Hepatocyte (in vitro differentiated cells): ENCODE measurements at regions not wholly inside any gene's neighbourhood (a gene's known extent, or its start where the extent isn't known, plus 50 kb on each side); places are given as distances from the start of the nearest gene placed in this dataset.

ENCODE experiments used
- EZH2 ChIP-seq: fragments of 200-600 bp; sonication (generic); IDR thresholded peaks from 2 replicates; pipeline ENCODE4 v1.6.1; 2016; ENCODE audit warnings: antibody characterized with exemption, mild to moderate bottlenecking, borderline replicate concordance
- EZH2phosphoT487 ChIP-seq: fragments of 200-600 bp; sonication (generic); IDR thresholded peaks from one replicate; pipeline ENCODE4 v1.6.1; 2018; ENCODE audit warnings: antibody characterized with exemption, mild to moderate bottlenecking, low read depth, moderate library complexity; ENCODE audit not compliant: unreplicated experiment, severe bottlenecking
- TF ChIP-seq, protein P1 (sequence below): fragments of 200-600 bp; sonication (generic); IDR thresholded peaks from 2 replicates; pipeline ENCODE4 v1.5.1; 2016; ENCODE audit warnings: antibody characterized with exemption, mild to moderate bottlenecking; ENCODE audit not compliant: poor library complexity

DNA sequence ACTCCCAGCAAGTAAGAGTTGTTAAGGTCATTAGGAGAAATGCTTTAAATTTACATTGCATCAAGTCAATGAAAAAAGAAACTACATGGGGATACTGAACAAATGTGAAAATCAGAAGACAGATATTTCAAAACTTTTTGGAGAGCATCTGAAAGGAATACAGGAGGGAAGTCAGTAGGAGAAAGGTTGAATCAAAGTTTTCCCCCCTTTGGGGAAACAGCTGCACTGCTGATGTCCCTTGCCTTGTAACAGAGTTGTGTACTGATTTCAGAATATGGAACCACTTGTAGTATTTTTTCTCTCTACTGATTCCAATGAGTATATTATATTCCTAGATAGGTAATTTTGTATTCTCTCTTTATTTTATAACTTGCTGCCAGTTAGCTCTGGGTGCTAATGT is 592.5 kb upstream of the ZEB2 start:
- TF ChIP-seq EZH2 (no peak), EZH2phosphoT487 (no peak)
- TF ChIP-seq, protein P1, sequence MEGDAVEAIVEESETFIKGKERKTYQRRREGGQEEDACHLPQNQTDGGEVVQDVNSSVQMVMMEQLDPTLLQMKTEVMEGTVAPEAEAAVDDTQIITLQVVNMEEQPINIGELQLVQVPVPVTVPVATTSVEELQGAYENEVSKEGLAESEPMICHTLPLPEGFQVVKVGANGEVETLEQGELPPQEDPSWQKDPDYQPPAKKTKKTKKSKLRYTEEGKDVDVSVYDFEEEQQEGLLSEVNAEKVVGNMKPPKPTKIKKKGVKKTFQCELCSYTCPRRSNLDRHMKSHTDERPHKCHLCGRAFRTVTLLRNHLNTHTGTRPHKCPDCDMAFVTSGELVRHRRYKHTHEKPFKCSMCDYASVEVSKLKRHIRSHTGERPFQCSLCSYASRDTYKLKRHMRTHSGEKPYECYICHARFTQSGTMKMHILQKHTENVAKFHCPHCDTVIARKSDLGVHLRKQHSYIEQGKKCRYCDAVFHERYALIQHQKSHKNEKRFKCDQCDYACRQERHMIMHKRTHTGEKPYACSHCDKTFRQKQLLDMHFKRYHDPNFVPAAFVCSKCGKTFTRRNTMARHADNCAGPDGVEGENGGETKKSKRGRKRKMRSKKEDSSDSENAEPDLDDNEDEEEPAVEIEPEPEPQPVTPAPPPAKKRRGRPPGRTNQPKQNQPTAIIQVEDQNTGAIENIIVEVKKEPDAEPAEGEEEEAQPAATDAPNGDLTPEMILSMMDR = no peak
